Femur (tissue), 1 donor: ENCODE measurements at regions not wholly inside any gene's neighbourhood (a gene's known extent, or its start where the extent isn't known, plus 50 kb on each side); places are given as distances from the start of the nearest gene placed in this dataset.
"Not testable (repeated sequence)": the region's sequence is repeated elsewhere in the genome, so short reads cannot be mapped to it uniquely, and the experiment has no call there.

Experiments used
- DNase-seq: peaks from one replicate; pipeline ENCODE4 v3.0.0-alpha.2; 2017

DNA sequence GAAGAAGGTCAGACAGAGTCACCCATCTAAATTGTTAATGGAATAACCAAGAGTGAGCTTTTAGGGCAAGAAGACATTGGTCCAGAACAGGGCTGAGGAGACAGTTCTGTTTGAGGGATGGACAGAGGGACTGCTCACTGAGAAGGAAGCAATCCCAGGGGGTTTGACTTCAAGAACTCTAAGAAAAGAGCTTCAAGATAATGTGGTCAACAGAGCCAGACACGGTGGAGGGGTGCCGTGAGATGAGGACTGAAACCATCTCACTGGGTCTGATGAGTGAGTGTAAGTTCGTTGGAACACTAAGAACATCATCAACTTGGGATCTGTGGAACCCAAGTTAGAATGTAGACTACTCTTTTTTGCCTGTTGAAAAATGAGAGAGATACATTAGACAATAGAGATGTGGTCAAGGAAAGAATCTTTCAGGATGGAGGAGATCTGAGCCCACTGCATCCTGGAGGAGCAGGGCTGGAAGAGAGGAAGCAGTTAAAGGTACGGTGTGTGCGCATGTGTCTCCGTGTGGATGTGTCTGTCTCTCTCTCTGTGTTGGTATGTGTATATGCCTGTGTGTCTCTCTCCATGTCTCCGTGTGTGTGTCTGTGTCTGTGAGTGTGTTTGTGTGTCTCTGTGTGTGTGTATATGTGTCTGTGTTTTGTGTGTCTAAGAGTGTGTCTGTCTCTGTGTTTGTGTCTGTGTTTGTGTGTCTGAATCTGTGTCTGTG, 172.1 kb downstream of the MYCN start:
- DNase-seq = no peak

DNA sequence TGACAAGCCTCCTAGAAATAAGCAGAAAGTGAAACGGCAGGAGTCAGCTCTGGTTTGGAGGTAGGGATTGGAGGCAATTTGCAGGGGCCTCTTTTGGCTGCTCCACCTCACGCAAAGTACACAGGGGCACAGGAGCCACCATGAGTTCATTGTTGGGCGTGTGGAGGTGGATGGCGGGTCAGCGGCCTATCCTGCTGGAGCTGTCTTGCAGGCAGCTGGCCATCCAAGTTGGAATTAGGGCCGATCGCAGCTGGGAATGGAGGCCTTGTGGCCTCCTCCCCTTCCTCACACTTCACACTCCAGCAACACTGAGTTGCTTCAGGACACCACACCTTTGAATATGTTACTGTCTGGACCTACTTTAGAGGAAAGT, 171.5 kb downstream of the MYCN start:
- no peak for DNase-seq

DNA sequence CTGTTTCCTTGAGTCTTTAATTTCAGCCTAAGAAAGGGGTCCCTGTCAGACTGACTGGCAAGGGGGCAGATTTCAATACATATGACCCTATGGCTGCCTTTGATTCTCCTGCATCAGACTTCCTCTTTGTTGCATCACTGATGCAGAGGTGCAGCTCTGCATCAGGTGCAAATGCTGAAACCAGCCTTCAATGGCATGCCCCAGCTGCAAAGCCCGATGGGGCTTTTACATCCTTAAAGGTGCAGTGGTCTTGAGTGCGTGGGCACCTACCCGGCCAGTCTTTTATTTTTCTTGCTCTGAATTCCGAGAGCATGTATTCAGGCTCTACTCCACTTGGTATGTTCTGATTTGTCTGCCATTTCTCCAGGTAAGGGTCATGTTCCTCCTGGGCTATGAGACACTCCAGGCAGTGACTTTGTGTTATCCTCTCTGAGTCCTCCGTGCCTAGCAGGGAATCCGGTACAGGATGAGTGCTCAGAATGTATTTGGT, 169.5 kb downstream of the MYCN start:
- no peak for DNase-seq

DNA sequence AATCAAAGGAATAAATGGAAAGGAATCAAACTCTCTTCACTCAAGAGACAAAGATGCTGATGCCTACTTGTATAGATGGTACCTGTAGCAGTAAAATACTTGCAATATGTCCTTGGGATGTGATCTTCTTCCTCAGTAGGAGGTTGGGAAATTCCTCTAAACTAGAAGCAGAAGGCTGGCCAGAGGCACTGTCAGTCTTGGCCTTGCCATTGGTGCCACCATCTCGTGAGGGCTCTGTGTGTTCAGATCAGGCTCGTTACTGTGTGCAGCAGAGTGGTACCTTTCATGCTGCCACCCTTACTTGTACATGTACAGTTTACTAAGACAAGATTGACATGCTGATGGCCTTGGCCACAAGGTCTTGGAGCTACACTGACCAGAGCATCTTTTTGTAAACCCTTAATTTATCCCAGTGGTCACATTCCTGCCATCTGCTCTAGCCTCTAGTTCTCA, 169.0 kb downstream of the MYCN start:
- DNase-seq = no peak

DNA sequence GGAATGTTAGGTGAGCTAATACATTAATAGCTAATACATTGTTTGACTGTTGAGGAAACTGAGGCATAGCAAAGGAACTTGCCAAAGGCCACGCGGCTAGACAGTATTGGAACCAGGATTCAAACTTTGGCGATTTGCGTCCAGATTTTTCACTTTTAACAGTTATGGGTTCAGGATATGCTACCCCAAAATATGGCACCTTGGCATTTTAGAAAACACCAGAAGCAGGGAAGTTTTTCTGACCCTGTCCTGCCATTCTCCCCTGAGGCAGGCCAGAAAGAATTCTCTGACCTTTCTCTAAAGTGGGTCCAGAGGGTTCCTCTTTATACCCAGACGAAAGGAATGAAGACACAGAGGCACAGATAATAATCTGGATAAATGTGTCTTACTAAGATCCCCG, 166.9 kb downstream of the MYCN start:
- DNase-seq = no peak

DNA sequence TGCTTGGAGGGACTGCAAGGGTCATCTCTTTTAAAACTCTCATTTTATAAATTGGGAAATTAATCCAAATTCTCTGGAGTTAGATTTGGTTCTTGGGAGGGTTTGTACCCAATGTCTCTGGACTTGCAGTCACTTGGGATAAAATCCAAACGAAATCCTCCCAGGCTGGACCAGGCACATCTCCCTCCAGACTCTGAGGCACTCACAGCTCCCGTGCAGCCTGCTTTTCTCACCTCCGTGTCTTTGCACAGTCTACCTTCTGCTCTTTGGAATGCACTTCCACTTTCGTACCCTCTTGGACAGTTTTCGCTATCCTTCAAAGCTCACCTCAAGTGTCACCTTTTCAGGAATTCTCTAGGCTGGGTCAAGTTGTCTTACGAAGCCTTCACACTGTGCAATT, 166.3 kb downstream of the MYCN start:
- no peak for DNase-seq

DNA sequence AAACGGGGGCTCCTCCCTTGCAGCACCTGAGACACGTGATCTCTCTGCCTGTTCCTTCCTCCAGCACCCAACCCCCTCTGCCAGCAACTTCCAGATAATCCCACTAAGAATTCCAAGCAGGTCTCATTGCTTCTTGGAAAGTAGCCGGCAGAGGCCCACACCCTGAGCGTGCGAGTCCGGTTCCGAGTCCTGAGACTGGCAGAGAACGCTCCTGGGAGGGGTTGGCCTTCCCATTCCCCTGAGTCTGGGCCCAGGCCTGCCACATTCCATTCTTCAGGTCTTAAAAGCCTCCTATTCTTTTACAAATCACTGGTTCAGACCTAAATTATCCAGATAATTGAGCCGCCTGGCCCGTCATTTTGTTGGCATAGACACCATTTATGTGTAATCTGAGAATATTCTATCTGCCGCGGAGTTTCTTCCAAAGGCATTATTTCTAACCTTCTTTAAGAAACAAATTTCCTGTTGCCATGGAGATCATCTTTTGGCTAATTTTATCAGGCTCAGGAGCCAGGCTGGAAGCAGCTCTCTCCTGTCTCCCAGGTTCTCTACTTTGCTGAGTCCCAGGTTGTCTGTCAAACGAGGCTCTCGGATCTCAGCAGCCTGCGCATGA, 165.4 kb downstream of the MYCN start:
- no peak for DNase-seq

DNA sequence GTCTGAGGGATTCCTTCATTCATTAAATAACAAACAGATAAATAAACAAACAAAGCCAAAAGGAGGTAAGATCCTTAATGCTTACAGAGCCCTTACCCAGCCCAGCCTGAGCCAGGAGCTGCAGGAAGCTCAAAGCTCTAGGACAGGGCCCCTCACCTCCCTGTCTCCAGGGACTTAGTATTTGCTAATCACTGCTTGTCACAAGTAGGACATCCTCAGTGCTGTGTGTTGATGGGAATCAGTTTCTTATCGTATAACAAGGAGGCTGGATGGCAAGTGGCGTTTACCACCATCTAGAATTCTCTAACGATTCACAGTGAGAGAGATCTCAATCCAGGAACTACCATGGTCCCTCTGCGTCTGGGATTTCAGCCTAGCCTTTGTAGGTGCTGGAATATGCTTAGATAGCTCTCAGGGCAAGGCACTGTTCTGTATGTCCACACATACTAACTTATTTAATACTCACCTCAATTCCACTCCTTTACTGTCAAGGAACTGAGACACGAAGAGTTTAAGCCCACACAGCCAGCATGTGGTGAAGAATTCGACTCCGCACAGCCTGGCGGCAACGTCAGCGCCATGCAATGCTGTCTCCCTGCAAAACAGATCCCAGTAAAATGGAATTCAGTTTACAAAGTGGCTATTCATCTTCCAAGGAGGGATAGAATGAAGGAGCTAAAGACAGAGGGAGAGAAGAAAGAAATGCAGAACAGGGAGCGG, 164.8 kb downstream of the MYCN start:
- DNase-seq = no peak

DNA sequence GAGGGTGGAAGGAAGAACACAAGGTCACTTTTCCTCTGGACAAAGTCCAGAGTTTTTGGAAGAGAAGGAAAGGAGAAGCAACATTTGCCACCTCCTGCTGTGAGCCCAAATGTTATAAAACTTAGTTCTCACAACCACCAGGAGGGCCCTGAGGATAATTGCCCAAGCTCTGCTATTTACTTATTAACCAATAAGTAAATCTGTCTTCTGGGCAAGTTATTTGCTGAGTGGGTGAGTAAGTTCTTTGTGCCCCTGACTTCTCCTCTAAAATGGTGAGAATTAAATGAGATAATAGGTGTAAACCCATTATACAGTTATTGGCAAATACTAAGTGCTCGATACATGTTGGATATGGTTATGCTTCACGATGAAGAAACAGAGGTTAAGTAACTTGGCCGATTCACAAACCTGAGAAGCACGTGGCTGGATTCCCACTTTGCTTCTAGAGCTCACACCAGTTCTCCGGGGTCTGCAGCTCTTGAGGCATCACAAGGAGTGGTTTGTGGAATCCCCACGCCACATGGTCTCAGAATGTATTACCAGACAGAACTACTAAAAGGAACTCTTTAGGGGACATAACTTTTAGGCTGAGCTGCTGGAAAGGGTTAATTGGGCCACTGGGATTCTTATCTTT, 164.1 kb downstream of the MYCN start:
- no peak for DNase-seq

DNA sequence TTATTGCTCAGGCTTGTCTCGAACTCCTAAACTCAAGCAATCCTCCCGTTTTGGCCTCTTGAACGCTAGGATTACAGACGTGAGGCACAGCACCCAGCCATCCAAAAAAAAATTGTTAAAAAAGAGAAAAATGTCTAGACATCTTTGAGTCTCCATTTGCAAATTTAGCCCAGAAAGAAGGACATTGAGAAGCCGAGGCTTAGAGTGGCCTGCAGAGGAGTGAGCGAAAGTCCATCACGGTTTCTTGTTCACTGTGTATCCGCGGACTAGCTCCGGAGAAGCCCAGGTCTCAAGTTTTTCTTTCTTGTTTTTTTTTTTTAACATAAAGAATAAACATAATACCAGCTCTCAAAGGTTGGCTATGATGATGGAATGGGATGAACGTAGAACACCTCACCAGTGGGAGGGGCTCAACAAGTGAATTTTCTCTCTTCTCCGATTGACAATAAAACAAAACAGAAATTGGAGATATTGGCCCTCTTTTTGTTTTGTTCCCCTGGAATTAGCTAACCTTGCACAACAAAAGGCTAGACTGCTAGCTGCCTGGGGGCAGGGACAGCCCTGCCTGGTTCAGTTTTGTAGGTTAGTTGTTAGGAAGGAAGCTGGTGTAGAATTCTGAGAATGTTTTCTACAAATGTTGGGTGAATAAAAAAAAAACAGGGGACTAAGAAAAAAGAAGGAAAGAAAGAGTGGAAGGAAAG, 163.4 kb downstream of the MYCN start:
- DNase-seq = no peak

DNA sequence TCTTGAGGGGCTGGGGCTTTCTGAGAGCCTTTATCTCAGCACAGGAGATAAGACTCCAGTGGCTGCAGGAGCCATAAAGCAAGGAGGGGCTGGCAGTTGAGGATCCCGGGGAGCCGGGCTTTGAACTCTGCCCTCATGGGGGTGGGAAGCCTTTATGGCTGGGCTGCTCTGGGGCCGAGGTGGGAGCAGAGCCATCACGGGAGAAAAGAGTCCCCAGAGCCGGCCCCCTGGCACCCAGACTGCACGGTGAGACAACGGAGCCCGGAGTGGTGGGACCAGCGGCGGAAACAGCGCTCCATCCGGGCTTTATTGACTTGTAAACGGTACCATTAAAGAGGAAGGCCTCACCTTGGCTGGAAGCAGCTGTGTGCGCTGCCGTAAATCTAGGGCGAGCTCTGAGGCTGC, 162.6 kb downstream of the MYCN start:
- DNase-seq = no peak

DNA sequence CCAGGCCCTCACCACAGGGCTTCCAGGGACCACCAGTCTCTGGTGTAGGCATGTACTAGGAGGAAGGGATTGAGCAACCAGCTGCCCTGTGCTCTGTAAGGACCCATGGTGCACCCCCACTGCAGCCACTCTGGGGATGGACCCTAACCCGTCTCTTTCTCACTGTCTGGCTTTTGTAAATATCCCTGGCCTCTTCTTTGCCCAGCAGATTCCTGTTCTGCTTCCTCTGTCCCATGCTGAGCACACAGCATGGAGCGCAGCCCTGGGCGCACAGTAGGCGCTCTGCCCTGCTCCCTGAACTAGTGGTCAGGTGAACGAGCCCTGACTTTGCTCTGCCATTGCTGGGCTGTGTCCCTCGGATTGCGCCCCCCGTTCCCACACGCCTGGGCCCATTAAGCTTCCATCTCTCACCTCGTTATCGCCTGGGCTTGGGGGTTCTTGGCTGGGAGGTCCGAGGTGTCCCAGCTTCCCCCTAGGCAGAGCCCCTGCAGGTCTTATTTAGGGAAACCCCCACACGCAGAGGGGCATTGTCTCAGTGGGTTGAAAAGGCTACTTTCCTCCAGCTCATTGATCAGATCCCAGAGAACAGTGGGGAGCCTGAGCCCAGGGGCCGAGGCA, 162.1 kb downstream of the MYCN start:
- DNase-seq = no peak

DNA sequence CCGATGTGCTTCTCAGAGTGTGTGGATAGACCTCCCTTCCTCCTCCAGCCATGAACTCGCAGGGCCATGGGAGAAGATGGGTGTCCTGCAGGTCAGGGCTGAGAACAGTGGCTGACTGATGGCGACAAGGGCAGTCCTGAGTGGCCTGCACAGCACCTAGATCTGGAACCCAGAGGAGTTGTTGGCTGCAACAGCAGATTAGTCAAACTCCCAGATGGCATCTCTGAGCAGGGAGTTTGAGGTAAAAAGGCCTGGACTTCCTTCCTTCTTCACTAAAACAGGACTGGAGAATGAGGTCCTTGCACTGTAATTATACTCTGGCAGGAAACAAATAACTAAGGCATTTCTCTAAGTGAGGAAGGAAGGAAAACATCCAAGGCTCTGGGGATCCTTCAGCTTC, 160.8 kb downstream of the MYCN start:
- no peak for DNase-seq

DNA sequence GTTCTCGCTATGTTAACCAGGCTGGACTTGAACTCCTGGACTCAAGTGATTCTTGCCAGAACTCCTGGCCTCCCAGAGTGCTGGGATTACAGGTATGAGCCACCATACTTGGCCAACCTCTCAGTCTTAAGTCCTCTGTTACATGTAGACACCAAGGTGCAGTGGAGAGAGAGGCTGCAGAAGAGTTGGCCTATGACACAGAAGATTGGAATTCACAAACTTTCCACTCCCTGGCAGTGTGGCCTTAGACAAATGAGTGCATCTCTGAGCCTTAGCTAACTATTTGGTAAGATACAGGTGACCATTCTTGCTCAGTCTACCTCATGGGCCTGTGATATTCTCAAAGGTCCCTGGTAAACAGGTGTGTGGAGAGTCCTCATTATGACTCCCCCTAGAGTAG, 159.7 kb downstream of the MYCN start:
- no peak for DNase-seq

DNA sequence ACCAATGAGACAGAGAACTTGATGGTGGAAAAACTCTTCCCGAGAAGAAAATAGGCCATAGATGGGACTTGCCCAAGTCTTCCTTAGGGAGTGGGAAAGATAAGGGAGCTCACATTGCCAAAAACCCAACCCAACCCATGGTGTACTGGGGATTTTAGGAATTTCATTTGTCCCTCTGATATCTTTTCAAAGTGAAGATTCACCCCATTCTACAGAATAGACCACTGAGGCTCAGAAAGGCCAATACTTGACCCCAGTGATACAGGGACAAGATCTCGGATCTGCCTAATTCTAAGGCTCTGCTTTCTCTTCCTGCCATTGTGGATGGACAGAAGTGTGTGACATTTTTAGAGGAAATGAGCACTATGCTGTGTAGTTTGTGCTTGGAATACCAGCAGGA, 159.0 kb downstream of the MYCN start:
- DNase-seq = no peak

DNA sequence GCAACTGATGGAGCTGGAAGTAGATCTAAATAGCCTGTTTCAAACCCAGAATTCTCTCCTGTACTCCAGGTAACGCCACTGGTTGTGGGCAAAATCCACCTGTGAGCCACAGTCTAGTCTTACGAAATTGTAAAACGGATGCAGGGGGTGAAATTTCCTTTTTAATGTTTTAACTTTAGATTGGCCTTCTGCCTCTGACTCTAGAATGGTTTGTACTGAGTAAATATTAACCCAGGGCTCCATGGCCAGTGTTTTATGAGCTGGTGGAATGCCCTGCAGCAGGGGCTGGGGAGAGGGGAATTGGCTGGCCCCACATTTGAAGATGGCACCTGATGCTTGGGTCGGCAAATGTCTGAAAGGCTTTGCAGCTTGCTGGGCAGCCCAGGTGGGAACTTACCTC, 156.6 kb downstream of the MYCN start:
- no peak for DNase-seq

DNA sequence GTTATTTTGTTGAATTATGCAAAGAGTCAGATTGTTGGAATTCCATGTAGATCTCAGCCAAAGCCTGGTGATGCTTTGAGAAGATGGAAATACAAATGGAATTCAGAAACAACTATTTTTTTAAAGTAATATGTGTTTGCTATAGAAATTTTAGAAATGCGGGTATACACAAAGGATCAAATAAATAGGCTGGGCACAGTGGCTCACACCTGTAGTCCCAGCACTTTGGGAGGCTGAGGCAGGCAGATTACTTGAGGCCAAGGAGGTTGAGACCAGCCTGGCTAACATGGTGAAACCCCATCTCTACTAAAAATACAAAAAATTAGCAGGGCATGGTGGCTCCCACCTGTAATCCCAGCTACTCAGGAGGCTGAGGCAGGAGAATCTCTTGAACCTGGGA, 155.1 kb downstream of the MYCN start:
- not testable (repeated sequence) for DNase-seq

DNA sequence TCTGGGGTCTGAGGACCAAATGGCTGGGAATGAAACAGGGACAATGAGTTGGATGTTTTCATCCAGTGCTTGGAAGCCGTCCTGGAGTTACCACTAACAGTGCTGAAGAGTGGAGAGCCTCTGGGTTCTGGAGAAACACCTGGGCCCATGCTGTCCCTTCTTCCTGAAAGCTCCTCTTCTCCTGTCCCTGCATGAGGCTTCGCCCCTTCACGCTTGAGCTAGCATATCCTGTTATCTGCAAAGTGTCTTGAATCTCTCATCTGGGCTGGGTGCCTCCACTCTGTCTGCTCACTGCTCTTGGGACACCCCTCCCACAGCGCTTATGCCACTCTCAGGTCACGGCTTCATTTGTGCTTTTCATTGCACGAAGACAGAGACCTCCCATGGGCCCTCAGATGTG, 154.5 kb downstream of the MYCN start:
- no peak for DNase-seq

DNA sequence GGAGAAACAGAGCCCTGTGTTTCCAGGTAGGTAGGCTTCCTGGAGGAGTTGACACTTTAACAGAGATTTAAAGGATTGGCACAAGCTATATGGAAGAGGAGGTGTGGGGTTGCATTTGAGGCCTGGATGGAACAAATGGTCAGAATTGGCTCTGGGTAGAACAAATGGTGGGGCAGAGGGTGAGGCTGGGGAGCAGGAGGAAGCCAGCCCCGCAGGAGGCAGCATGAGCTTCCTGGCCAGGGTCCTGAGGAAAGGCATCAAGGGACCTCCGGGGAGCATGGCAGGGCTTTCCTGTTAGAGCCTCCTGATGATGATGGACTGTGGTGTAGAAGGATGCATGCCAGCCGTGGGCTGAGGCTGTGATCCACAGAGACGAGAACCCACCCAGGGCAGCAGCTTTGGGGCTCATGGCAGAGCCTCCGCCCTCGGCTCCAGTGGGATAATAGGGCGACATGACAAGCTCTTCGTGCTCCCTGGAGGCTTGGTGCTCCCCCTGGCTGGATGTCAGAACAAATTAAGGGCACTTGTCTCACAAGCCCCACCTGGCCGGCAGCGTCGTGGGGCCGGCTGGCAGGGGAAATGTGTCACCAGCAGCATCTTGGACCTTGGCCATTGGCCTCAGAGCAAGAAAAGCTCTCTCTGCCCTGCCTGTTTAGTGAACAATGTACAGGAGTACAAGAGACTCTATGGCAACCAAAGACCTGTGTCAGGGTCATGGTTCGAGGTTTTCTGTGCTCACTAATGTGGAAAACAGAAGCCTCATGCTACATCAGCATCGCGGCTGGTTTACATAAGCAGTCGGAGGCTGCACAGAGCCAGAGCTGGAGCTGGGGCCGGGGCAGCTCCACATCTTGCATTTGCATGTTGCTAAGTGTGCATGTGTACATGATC, 153.5 kb downstream of the MYCN start:
- no peak for DNase-seq

DNA sequence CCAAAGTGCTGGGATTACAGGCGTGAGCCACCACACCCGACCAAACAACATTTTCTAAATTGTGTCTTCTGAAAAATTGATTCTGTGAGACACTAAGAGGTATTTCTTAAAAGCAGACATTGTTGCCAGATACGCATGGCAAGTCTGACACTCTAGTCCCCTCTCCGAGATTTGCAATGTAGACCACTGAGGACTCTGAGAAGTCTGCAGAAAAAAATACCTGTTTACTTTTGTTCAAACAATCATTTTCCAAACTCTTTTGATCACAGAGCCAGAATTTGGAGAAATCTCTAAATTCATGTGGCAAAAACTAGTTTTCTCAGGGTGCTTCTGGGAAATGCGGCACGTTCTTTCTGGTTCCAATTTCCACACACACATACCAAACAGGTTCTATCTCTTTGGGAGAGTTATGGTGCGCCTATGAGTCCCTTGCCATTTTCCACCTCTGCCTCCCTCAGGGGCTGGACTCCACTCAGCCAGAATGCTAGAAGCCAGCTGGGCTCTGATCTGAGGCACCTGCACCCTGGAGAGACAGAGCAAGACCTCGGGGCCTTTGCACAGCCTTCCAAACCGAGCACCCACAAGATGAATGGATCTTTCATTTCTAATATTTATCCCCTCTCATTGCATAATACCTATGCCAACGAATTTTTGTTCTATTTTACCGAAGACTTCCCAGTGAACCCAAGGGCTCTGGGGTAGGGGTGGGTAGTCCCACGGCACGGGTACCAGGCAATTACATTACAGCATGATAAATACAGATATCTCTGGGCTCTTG, 152.7 kb downstream of the MYCN start:
- DNase-seq = no peak
